ENCODE measurements at regions not wholly inside any gene's neighbourhood (a gene's known extent, or its start where the extent isn't known, plus 50 kb on each side); places are given as distances from the start of the nearest gene placed in this dataset.

- intact Hi-C loops (cut with DNase I): no loop called here
- WGBS, 2 donors: 38 to 64% methylated on average over 4 of the region's 4 CpGs
- ATAC-seq (no peak), DNase-seq (no peak), FAIRE-seq (no peak)
- TF ChIP-seq CTCF (IDR thresholded peaks at IDR 0.05): no peak
- no peaks in the 10 kb centered on the region for H3K9me3 ChIP-seq
- no peak overlapping the region for H3K27ac ChIP-seq
- no peaks in the 10 kb centered on the region for H3K36me3 ChIP-seq
- no peak overlapping the region for H3K4me3 ChIP-seq
- no peaks in the 10 kb centered on the region for H3K27me3 ChIP-seq
- H3K4me1 ChIP-seq: no peaks in the 10 kb centered on the region
These were observed 107.0 kb upstream of the THY1 start for GRCh38 chr11:119529936-119530335.

- no peaks in the 10 kb centered on the region for H3K27me3 ChIP-seq
These were observed 106.3 kb upstream of the THY1 start for GRCh38 chr11:119529063-119529845.

GRCh38 chr11:119525867-119526196 is 102.9 kb upstream of the THY1 start:
- WGBS, 2 donors: 86 to 90% methylated on average over 5 of the region's 5 CpGs
- no peak for FAIRE-seq

More at GRCh38 chr11:119529063-119529845, 106.3 kb upstream of the THY1 start:
- no peaks in the 10 kb centered on the region for H3K4me1 ChIP-seq
- no peak for FAIRE-seq
- H3K9me3 ChIP-seq: no peaks in the 10 kb centered on the region
- no peak for DNase-seq
- no peak overlapping the region for H3K27ac ChIP-seq
- ATAC-seq: no peak
- no peaks in the 10 kb centered on the region for H3K36me3 ChIP-seq
- TF ChIP-seq CTCF (IDR thresholded peaks at IDR 0.05): no peak
- intact Hi-C loops (cut with DNase I): no loop called here
- H3K4me3 ChIP-seq: no peak overlapping the region
- 72 to 76% methylated on average over 11 of the region's 11 CpGs for WGBS, 2 donors

GRCh38 chr11:119525180-119525866 is 102.4 kb upstream of the THY1 start:
- FAIRE-seq (no peak), DNase-seq (peak in 1 of 6 donors; percentile 22), ATAC-seq (no peak)
- Histone ChIP-seq H3K27ac (no peak overlapping the region), H3K9me3 (no peaks in the 10 kb centered on the region), H3K4me1 (no peaks in the 10 kb centered on the region), H3K27me3 (no peaks in the 10 kb centered on the region), H3K36me3 (no peaks in the 10 kb centered on the region), H3K4me3 (no peak overlapping the region)
- intact Hi-C loops (cut with DNase I): no loop called here
- no peak for TF ChIP-seq CTCF (IDR thresholded peaks at IDR 0.05)
- 63 to 66% methylated on average over 7 of the region's 7 CpGs for WGBS, 2 donors

More at GRCh38 chr11:119525867-119526196, 102.9 kb upstream of the THY1 start:
- DNase-seq: no peak
- no peaks in the 10 kb centered on the region for H3K4me1 ChIP-seq
- no peaks in the 10 kb centered on the region for H3K36me3 ChIP-seq
- H3K27me3 ChIP-seq: no peaks in the 10 kb centered on the region
- no peak overlapping the region for H3K4me3 ChIP-seq
- intact Hi-C loops (cut with DNase I): no loop called here
- no peak for TF ChIP-seq CTCF (IDR thresholded peaks at IDR 0.05)
- ATAC-seq: no peak
- no peaks in the 10 kb centered on the region for H3K9me3 ChIP-seq
- no peak overlapping the region for H3K27ac ChIP-seq

Measured in pancreas (tissue), 10 donors.